Astrocyte (in vitro differentiated cells and primary cell): ENCODE measurements at regions not wholly inside any gene's neighbourhood (a gene's known extent, or its start where the extent isn't known, plus 50 kb on each side); places are given as distances from the start of the nearest gene placed in this dataset.

ENCODE experiments used
- CTCF ChIP-seq: IDR thresholded peaks from 2 replicates; pipeline ENCODE4 v1.5.1; 2011; ENCODE audit warnings: low read depth, mild to moderate bottlenecking, inconsistent platforms, low read length, moderate library complexity; ENCODE audit not compliant: insufficient read depth
- EZH2 ChIP-seq: IDR thresholded peaks from 2 replicates; pipeline ENCODE4 v1.6.1; 2012; ENCODE audit warnings: mild to moderate bottlenecking, low read length, inconsistent platforms; ENCODE audit not compliant: insufficient read depth

DNA sequence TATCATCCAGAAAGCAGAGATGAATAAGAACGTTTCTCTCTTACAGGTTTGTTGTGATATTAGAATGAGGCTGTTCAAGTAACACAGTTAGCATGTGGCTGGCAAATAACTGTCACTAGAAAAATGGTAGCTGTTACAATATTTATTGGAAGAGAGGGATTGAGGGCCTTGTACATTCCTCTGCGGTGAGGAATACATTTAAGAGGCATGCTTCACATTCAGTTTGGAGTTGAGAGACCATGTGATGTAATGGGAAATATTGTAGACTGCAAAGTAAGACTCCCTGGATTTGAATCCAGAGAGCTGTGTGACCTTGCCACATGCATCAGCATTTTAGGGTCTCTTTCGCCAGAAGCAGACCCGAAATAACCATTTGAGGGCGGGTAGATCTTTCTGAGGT lies 104.8 kb upstream of the KIT start:
- TF ChIP-seq EZH2, result no peak
- TF ChIP-seq CTCF, result no peak
